Brain microvascular endothelial cell (primary cell): ENCODE measurements at regions not wholly inside any gene's neighbourhood (a gene's known extent, or its start where the extent isn't known, plus 50 kb on each side); places are given as distances from the start of the nearest gene placed in this dataset.

Experiments used
- DNase-seq: peaks from one replicate; pipeline ENCODE4 v3.0.0-alpha.2; 2020
- H3K27ac ChIP-seq: fragments of 250-450 bp; sonication (Bioruptor Pico); 2 replicates; pipeline ENCODE4 v1.5.1; 2020; ENCODE audit warnings: mild to moderate bottlenecking, moderate library complexity
- H3K27me3 ChIP-seq: fragments of 250-450 bp; sonication (Bioruptor Pico); replicated peaks from 2 replicates; pipeline ENCODE4 v1.5.1; 2020; ENCODE audit warnings: mild to moderate bottlenecking
- H3K36me3 ChIP-seq: fragments of 250-450 bp; sonication (Bioruptor Pico); replicated peaks from 2 replicates; pipeline ENCODE4 v1.5.1; 2020; ENCODE audit warnings: mild to moderate bottlenecking
- H3K4me3 ChIP-seq: 2 replicates; pipeline ENCODE4 v1.5.1; 2011; ENCODE audit warnings: low read depth, mild to moderate bottlenecking, control low read depth, low read length, moderate library complexity
- CTCF ChIP-seq: IDR thresholded peaks from 2 replicates; pipeline ENCODE4 v1.5.1; 2011; ENCODE audit warnings: low read depth, mild to moderate bottlenecking, moderate library complexity, low read length, control low read depth, inconsistent platforms; ENCODE audit errors: missing control alignments
- in situ Hi-C: cut with HindIII; loops from 2 replicates; pipeline ENCODE4 v1.10.0; 2017; ENCODE audit warnings: low sequenced_read_pairs, low pct_ligation_motif_present

GRCh38 chr18:63046375-63046774 is 273.2 kb downstream of the BCL2 start:
- no peak for DNase-seq
- H3K4me3 ChIP-seq = no peak overlapping the region
- no peak for TF ChIP-seq CTCF
- no peaks in the 10 kb centered on the region for H3K36me3 ChIP-seq
- no peaks in the 10 kb centered on the region for H3K27me3 ChIP-seq
- no peak overlapping the region for H3K27ac ChIP-seq
- in situ Hi-C loops = loop anchor here (25.0 kb wide), 1 partner anchor 391 kb away; no protein-coding TSS in a partner anchor

DNA sequence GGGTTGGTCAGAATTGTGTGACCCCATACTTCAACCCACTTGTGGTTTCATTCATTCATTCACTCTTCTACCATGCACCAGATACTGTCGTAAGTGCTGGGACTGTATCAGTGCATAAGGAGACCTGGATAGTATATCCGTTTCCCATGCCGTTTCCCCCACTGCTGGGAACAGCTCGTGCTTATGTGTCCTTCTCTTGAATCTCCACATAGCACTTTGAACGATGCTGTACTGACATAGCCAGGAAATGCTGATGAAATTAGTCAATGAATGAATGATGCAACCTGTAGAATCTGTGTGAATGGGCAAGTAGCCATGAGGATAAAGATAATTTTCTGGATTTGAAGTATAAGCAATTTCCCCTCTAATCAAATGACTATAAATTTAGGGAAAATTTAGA is 276.1 kb downstream of the BCL2 start:
- Histone ChIP-seq H3K36me3 (no peaks in the 10 kb centered on the region), H3K4me3 (no peak overlapping the region), H3K27ac (no peak overlapping the region), H3K27me3 (no peaks in the 10 kb centered on the region)
- DNase-seq = peak; percentile 33
- in situ Hi-C loops = loop anchor here (25.0 kb wide), 1 partner anchor 394 kb away; no protein-coding TSS in a partner anchor
- no peak for TF ChIP-seq CTCF

DNA sequence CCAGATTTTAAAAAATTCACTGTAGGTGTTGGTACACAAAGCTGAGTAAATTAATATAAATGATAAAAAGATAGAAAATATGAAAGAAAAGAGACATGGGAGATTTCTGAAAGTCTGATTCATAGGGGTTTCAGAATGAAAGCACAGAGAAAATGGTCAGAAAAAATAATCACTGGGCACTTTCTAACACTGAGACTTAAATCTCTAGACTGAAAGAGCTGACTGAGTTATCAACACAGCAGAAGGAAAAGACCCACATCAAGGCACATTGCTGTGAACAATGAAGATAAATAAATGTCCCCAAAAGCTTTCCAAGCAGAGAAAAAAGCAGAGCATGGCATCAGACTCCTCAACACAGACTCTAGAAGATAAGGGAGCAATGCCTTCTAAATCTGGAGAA is 277.2 kb downstream of the BCL2 start:
- no peak for DNase-seq
- no peak for TF ChIP-seq CTCF
- H3K27me3 ChIP-seq = no peaks in the 10 kb centered on the region
- H3K4me3 ChIP-seq = no peak overlapping the region
- H3K27ac ChIP-seq = no peak overlapping the region
- H3K36me3 ChIP-seq = no peaks in the 10 kb centered on the region
- in situ Hi-C loops = loop anchor here (25.0 kb wide), 1 partner anchor 395 kb away; no protein-coding TSS in a partner anchor

GRCh38 chr18:63040788-63041410 is 278.7 kb downstream of the BCL2 start:
- Histone ChIP-seq H3K27me3 (no peaks in the 10 kb centered on the region), H3K4me3 (no peak overlapping the region), H3K27ac (no peak overlapping the region), H3K36me3 (no peaks in the 10 kb centered on the region)
- DNase-seq = no peak
- no peak for TF ChIP-seq CTCF
- in situ Hi-C loops = loop anchor here (25.0 kb wide), 1 partner anchor 396 kb away; no protein-coding TSS in a partner anchor

GRCh38 chr18:63037491-63037890 is 282.1 kb downstream of the BCL2 start:
- DNase-seq = no peak
- H3K4me3 ChIP-seq = no peak overlapping the region
- TF ChIP-seq CTCF = no peak
- no peaks in the 10 kb centered on the region for H3K27me3 ChIP-seq
- no peak overlapping the region for H3K27ac ChIP-seq
- in situ Hi-C loops = loop anchor here (25.0 kb wide), 1 partner anchor 400 kb away; no protein-coding TSS in a partner anchor
- no peaks in the 10 kb centered on the region for H3K36me3 ChIP-seq

DNA sequence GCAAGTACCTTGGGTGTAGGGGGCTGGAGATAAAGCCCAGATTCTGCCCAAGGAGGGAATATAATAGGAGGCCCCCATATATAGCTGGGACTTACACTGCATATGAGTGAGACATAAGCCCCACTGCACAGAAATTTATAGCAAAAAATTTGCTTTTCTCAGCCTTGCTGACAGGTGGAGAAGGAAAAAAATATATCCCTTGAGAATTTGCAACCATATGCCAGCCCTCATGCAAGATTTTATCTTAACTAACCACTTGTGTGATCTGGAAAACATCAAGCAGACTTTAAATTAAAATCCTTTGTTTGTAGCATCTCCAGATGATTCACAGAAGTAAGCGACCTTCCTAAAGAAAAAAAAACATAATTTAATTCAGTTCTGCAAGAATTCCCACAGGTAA is 288.2 kb downstream of the BCL2 start:
- in situ Hi-C loops = loop anchor here (25.0 kb wide), 1 partner anchor 406 kb away; no protein-coding TSS in a partner anchor
- DNase-seq = no peak
- Histone ChIP-seq H3K4me3 (no peak overlapping the region), H3K27me3 (no peaks in the 10 kb centered on the region), H3K27ac (no peak overlapping the region), H3K36me3 (no peaks in the 10 kb centered on the region)
- no peak for TF ChIP-seq CTCF
